GM18511 (cell line): ENCODE measurements at regions not wholly inside any gene's neighbourhood (a gene's known extent, or its start where the extent isn't known, plus 50 kb on each side); places are given as distances from the start of the nearest gene placed in this dataset.
"Not testable (repeated sequence)": the region's sequence is repeated elsewhere in the genome, so short reads cannot be mapped to it uniquely, and the experiment has no call there.

Experiments used
- ATAC-seq: cut with Tn5 transposase; IDR thresholded peaks from one replicate; pipeline ENCODE4 v1.9.1; 2021; ENCODE audit warnings: mild to moderate bottlenecking, moderate library complexity; ENCODE audit not compliant: unreplicated experiment

- ATAC-seq, result no peak
These were observed 53.8 kb downstream of the GJD2 start for GRCh38 chr15:34700891-34701427.

GRCh38 chr15:34699968-34700640 lies 54.7 kb downstream of the GJD2 start:
- ATAC-seq, result no peak

GRCh38 chr15:34696506-34696905 lies 58.3 kb downstream of the GJD2 start:
- no peak for ATAC-seq

DNA sequence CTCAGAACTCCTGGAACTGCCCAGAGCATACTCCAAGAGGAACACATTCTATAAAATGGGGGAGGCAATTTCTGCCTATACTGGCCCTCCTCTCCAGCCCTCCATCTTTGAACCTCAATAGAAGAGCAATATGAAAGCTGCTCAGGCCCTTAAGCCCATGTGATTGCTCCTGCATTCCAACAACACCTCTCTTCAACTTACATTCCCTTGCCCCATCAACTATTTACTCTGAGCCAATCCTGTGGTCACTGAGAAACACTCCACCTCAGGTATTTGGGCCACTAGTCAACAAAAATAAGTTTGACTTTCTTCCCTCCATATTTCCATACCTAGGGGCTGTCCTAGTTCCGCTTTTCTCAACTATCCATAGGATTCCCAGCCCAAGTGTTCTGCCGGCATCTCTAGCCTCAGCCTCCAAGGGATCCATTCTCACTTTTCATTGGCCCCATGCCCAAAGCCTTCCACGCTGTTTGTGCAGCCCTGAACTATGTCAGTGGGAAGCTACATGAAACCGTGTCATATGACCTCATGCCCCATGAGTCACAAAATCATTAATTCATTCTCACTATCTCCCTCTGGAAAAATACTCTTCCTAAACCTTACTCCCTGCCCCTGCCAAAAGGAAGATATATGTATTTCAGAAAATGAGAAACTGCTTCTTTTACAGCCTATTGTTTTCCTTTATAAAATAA lies 61.6 kb downstream of the GJD2 start:
- no peak for ATAC-seq

DNA sequence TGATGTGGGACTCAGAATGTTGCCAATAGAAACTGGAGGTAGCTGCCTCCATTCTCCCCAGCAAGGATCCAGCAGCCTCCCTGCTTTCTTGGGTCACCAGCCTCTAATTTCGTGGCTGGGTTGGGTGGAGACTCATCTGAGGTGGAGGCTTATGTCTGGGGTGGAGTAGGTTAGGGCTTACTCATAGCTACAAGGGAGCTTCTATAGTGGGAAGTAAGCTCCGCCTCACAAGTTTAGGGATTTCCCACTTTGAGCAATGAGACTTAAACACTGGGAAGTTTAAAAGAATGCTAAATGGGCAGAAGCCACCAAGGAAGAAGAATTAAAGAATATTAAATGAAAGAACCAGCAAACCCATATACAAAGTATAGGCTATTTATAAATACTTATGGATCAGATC lies 63.8 kb downstream of the GJD2 start:
- no peak for ATAC-seq

- ATAC-seq, result no peak
These were observed 66.1 kb downstream of the GJD2 start for GRCh38 chr15:34688699-34689098.

- no peak for ATAC-seq
These were observed 70.4 kb downstream of the GJD2 start for GRCh38 chr15:34684351-34684750.

GRCh38 chr15:34682674-34683073 lies 72.1 kb downstream of the GJD2 start:
- ATAC-seq, result no peak

GRCh38 chr15:34679291-34679690 lies 75.5 kb downstream of the GJD2 start:
- no peak for ATAC-seq

GRCh38 chr15:34673241-34673640 lies 81.6 kb downstream of the GJD2 start:
- ATAC-seq, result no peak

GRCh38 chr15:34665498-34666116 lies 82.2 kb upstream of the GOLGA8B start:
- peak; percentile 63 for ATAC-seq

GRCh38 chr15:34664418-34664817 lies 81.0 kb upstream of the GOLGA8B start:
- ATAC-seq, result no peak

- no peak for ATAC-seq
These were observed 79.7 kb upstream of the GOLGA8B start for GRCh38 chr15:34663101-34663500.

GRCh38 chr15:34659056-34659455 lies 75.6 kb upstream of the GOLGA8B start:
- ATAC-seq, result no peak

GRCh38 chr15:34657469-34658127 lies 74.1 kb upstream of the GOLGA8B start:
- ATAC-seq, result no peak

- ATAC-seq, result no peak
These were observed 72.8 kb upstream of the GOLGA8B start for GRCh38 chr15:34656005-34656796.

DNA sequence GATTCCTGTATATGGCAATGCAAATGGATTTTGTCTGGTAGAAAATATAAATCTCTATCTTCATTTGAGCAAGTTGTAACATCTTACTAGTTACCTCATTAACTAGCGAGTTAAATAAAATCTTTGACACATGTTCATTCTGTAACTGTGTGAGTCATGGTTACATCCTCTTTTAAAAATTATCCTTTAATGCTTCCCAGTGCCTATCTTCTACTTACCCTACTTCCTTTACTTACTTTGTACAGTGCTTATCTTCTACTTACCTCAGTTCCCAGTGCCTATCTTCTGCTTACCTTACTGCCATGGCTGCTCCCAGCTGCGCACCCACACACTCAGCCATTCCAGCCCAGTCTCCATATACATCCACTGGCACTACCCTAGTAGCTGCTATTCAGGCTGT lies 71.9 kb upstream of the GOLGA8B start:
- no peak for ATAC-seq

DNA sequence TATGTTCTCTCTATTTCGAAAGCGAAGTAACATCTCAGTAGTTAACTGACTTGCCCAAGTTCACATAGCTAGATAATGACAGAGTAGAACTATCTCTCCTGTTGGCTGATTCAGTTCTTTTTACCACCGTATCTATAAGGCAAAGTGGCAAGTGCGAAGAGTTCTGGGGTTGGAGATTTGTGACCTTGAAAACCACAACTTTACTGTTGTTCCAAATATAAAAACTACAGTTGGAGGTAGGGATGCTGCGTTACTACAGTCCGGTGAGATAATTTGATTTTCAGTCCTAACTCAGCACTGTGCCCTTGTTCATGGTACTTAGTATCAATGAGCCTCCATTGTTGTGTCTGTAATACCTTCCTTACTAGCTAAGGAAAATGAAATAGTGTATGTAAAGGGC lies 71.2 kb upstream of the GOLGA8B start:
- no peak for ATAC-seq

- ATAC-seq, result no peak
These were observed 70.5 kb upstream of the GOLGA8B start for GRCh38 chr15:34653992-34654391.

DNA sequence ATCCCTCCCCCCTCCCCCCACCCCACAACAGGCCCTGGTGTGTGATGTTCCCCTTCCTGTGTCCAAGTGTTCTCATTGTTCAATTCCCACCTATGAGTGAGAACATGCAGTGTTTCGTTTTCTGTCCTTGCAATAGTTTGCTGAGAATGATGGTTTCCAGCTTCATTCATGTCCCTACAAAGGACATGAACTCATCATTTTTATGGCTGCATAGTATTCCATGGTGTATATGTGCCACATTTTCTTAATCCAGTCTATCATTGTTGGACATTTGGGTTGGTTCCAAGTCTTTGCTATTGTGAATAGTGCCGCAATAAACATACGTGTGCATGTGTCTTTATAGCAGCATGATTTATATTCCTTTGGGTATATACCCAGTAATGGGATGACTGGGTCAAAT lies 69.9 kb upstream of the GOLGA8B start:
- not testable (repeated sequence) for ATAC-seq

- ATAC-seq, result no peak
These were observed 69.2 kb upstream of the GOLGA8B start for GRCh38 chr15:34652726-34653033.
